ENCODE measurements at regions not wholly inside any gene's neighbourhood (a gene's known extent, or its start where the extent isn't known, plus 50 kb on each side); places are given as distances from the start of the nearest gene placed in this dataset.

DNA sequence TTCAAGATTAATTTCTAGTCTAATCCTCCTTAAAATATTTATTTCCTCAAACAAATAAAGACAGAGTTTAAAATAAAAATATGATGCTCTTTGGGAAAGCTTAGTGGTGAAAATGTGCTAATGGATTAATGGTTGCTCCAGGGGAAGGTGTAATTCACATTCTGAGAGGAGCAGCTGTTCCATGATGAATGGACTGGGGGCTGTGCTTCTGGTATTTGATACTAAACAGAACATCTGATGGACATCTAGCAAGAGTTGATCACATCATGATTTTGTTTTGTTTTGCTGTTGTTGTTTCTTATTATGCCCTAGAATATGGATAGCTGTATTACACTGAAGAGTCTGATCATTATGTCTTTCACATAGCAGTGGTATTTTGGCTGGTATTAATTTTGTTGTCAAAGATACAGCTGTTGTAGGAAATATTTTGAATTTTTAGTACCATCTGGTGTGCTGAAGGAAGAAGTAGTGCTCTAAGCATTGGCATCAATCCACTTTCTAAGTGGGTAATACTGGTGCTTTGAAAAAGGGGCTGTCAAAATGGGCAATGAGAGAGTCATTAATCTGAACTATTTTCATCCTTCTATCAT, 296.4 kb downstream of the ADAMTS20 start:
- no peak for DNase-seq (ENCODE audit: low spot score)
- Histone ChIP-seq H3K36me3 (ENCODE audit: control insufficient read depth in 4 of 4, insufficient read depth in 3 of 4, low read depth in 1 of 4, low read length in 3 of 4) (no peaks in the 10 kb centered on the region), H3K27ac (ENCODE audit: low read depth in 1 of 2, low read length in 2 of 2) (no peak overlapping the region), H3K9me3 (ENCODE audit: control insufficient read depth in 4 of 4, low read length in 3 of 4) (no peaks in the 10 kb centered on the region), H3K4me3 (ENCODE audit: low read depth in 1 of 3, low read length in 3 of 3) (no peak overlapping the region), H3K27me3 (ENCODE audit: control insufficient read depth in 4 of 4, insufficient read depth in 4 of 4, low read length in 3 of 4) (no peaks in the 10 kb centered on the region), H3K4me1 (ENCODE audit: control insufficient read depth in 4 of 4, insufficient read depth in 4 of 4, low read length in 3 of 4) (no peaks in the 10 kb centered on the region), H3K9ac (ENCODE audit: low read depth in 1 of 2, low read length in 2 of 2) (no peak overlapping the region)
- TF ChIP-seq REST (IDR thresholded peaks at IDR 0.05) (no peak), EGR1 (IDR thresholded peaks at IDR 0.05; ENCODE audit: low read depth in 2 of 2) (no peak), GABPA (IDR thresholded peaks at IDR 0.05 in 1 of 2, conservative IDR thresholded peaks at IDR 0.05 in 1 of 2) (no peak), ZBTB33 (IDR thresholded peaks at IDR 0.05) (no peak), HNF4G (IDR thresholded peaks at IDR 0.05) (no peak), YY1 (IDR thresholded peaks at IDR 0.05) (no peak), FOXA2 (IDR thresholded peaks at IDR 0.05) (no peak), SP1 (IDR thresholded peaks at IDR 0.05) (no peak), HNF4A (conservative IDR thresholded peaks at IDR 0.05) (no peak), RAD21 (IDR thresholded peaks at IDR 0.05) (no peak), NR2F2 (IDR thresholded peaks at IDR 0.05) (no peak), JUND (IDR thresholded peaks at IDR 0.05) (no peak), FOXA1 (IDR thresholded peaks at IDR 0.05) (no peak), RXRA (IDR thresholded peaks at IDR 0.05) (no peak), MAX (IDR thresholded peaks at IDR 0.05) (no peak), ATF3 (IDR thresholded peaks at IDR 0.05) (no peak), TAF1 (conservative IDR thresholded peaks at IDR 0.05) (no peak), CTCF (IDR thresholded peaks at IDR 0.05; ENCODE audit: low read depth, low read length, missing input control) (no peak)

Measured in liver (tissue), 7 donors.